ENCODE measurements at regions not wholly inside any gene's neighbourhood (a gene's known extent, or its start where the extent isn't known, plus 50 kb on each side); places are given as distances from the start of the nearest gene placed in this dataset.

DNA sequence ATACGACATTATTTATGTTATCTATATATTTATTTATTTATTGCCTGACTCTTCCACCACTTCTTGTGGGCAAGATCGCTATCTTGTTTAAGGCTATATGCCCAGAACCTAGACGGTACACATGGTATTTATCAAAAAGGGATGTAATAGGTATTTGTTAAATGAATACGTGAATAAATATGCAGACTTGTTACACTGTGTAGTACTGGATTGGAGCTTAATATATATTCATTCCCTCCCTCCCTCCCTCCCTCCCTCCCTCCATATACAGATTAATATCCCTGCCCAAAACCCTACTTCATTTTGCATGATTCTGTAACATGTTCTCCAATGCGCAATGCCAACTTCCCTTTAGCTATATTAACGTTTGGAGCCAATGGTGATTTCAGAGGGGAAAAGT lies 1273.7 kb upstream of the AUTS2 start:
- H3K79me2 ChIP-seq (ENCODE audit: insufficient read depth, low read length) = no peaks in the 10 kb centered on the region
- no peak for TF ChIP-seq EZH2 (IDR thresholded peaks at IDR 0.05; ENCODE audit: borderline replicate concordance, low read depth, low read length, severe bottlenecking)
- TF ChIP-seq, protein P1, sequence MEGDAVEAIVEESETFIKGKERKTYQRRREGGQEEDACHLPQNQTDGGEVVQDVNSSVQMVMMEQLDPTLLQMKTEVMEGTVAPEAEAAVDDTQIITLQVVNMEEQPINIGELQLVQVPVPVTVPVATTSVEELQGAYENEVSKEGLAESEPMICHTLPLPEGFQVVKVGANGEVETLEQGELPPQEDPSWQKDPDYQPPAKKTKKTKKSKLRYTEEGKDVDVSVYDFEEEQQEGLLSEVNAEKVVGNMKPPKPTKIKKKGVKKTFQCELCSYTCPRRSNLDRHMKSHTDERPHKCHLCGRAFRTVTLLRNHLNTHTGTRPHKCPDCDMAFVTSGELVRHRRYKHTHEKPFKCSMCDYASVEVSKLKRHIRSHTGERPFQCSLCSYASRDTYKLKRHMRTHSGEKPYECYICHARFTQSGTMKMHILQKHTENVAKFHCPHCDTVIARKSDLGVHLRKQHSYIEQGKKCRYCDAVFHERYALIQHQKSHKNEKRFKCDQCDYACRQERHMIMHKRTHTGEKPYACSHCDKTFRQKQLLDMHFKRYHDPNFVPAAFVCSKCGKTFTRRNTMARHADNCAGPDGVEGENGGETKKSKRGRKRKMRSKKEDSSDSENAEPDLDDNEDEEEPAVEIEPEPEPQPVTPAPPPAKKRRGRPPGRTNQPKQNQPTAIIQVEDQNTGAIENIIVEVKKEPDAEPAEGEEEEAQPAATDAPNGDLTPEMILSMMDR (IDR thresholded peaks at IDR 0.05; ENCODE audit: borderline replicate concordance, extremely low read depth, low read length, poor library complexity, severe bottlenecking) = no peak
- no peaks in the 10 kb centered on the region for H3K36me3 ChIP-seq (ENCODE audit: insufficient read depth, low read length)

DNA sequence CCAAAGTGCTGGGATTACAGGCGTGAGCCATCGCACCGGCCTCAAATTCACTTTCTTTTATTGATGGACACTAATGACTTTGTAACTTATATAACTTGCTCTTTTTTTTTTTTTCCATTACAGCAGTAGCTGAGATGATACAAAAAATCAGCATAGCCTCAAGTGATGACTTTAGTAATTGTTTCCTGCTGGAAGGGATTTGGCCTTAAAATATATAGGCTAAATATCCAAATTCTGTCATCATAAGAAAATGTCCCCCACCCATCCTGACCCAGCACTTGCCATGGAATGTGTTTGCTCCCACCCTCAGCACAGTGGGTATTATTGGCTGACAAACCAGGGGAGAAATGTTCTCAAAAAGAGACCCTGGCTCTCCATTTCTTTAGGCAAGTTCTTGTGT lies 1264.1 kb upstream of the AUTS2 start:
- Histone ChIP-seq H3K4me3 (ENCODE audit: low read depth in 1 of 2, low read length in 2 of 2) (no peak overlapping the region), H3K9me3 (ENCODE audit: insufficient read depth, low read length, severe bottlenecking) (peaks cover 9% of the 10 kb centered on the region), H3K4me1 (ENCODE audit: insufficient read depth, low read length) (no peaks in the 10 kb centered on the region), H3K4me2 (ENCODE audit: insufficient read depth, low read length) (no peak overlapping the region), H3K79me2 (ENCODE audit: insufficient read depth, low read length) (no peaks in the 10 kb centered on the region), H3K36me3 (ENCODE audit: insufficient read depth, low read length) (no peaks in the 10 kb centered on the region), H4K20me1 (ENCODE audit: insufficient read depth, low read length) (no peaks in the 10 kb centered on the region), H2AFZ (ENCODE audit: low read depth, low read length) (no peak overlapping the region), H3K27ac (ENCODE audit: low read length) (no peak overlapping the region), H3K27me3 (ENCODE audit: insufficient read depth, low read length, poor library complexity) (no peaks in the 10 kb centered on the region), H3K9ac (ENCODE audit: low read depth, low read length) (no peak overlapping the region)
- DNase-seq (no peak), ATAC-seq (ENCODE audit: insufficient read depth, low read depth) (no peak)
- TF ChIP-seq EZH2 (IDR thresholded peaks at IDR 0.05; ENCODE audit: borderline replicate concordance, low read depth, low read length, severe bottlenecking) = no peak
- TF ChIP-seq, protein P1 (IDR thresholded peaks at IDR 0.05; ENCODE audit: borderline replicate concordance, extremely low read depth, low read length, poor library complexity, severe bottlenecking) = no peak

More for the DNA sequence above, 1273.7 kb upstream of the AUTS2 start:
- no peak overlapping the region for H3K27ac ChIP-seq (ENCODE audit: low read length)
- no peak overlapping the region for H2AFZ ChIP-seq (ENCODE audit: low read depth, low read length)
- no peaks in the 10 kb centered on the region for H3K9me3 ChIP-seq (ENCODE audit: insufficient read depth, low read length, severe bottlenecking)
- no peak overlapping the region for H3K9ac ChIP-seq (ENCODE audit: low read depth, low read length)
- DNase-seq (no peak), ATAC-seq (ENCODE audit: insufficient read depth, low read depth) (no peak)
- H3K4me3 ChIP-seq (ENCODE audit: low read depth in 1 of 2, low read length in 2 of 2) = no peak overlapping the region
- H3K4me2 ChIP-seq (ENCODE audit: insufficient read depth, low read length) = no peak overlapping the region
- H3K27me3 ChIP-seq (ENCODE audit: insufficient read depth, low read length, poor library complexity) = no peaks in the 10 kb centered on the region
- H4K20me1 ChIP-seq (ENCODE audit: insufficient read depth, low read length) = no peaks in the 10 kb centered on the region
- H3K4me1 ChIP-seq (ENCODE audit: insufficient read depth, low read length) = no peaks in the 10 kb centered on the region

DNA sequence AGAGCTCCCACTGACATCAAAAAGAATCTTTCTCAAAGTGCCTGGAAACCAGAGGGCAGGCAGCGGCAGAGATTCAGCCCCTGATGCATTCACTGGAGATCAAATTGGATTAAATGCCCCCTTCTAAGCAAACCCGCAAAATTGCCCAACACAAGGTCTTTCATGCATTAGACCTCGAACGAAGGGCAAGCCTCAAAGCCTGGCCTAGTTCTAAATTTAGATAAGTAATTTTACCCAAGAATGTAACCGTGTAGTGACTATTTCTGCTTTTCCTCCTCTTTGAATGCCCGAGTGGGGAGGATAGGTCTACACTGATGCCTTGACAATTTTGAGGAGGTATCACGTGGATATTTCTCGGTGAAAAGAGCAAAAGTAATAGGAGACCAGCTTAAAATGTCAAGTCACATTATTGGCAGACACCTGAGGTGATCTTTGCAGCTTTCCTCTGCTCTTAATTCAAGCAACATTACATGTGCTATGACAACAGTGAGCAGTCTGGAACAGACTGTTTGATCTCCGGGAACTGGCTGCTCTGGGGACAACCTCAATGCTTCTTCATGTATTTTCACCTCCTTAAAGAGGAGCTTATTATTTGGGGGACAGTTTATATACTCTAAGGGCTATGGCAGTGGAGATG lies 1263.5 kb upstream of the AUTS2 start:
- H3K4me1 ChIP-seq (ENCODE audit: insufficient read depth, low read length) = no peaks in the 10 kb centered on the region
- peaks cover 9% of the 10 kb centered on the region for H3K9me3 ChIP-seq (ENCODE audit: insufficient read depth, low read length, severe bottlenecking)
- no peaks in the 10 kb centered on the region for H3K79me2 ChIP-seq (ENCODE audit: insufficient read depth, low read length)
- no peak overlapping the region for H3K4me2 ChIP-seq (ENCODE audit: insufficient read depth, low read length)
- H3K27me3 ChIP-seq (ENCODE audit: insufficient read depth, low read length, poor library complexity) = no peaks in the 10 kb centered on the region
- H4K20me1 ChIP-seq (ENCODE audit: insufficient read depth, low read length) = no peaks in the 10 kb centered on the region
- no peak overlapping the region for H2AFZ ChIP-seq (ENCODE audit: low read depth, low read length)
- ATAC-seq (ENCODE audit: insufficient read depth, low read depth) = no peak
- TF ChIP-seq, protein P1 (IDR thresholded peaks at IDR 0.05; ENCODE audit: borderline replicate concordance, extremely low read depth, low read length, poor library complexity, severe bottlenecking) = no peak
- TF ChIP-seq EZH2 (IDR thresholded peaks at IDR 0.05; ENCODE audit: borderline replicate concordance, low read depth, low read length, severe bottlenecking) = no peak
- H3K27ac ChIP-seq (ENCODE audit: low read length) = no peak overlapping the region
- no peaks in the 10 kb centered on the region for H3K36me3 ChIP-seq (ENCODE audit: insufficient read depth, low read length)
- H3K4me3 ChIP-seq (ENCODE audit: low read depth in 1 of 2, low read length in 2 of 2) = no peak overlapping the region
- H3K9ac ChIP-seq (ENCODE audit: low read depth, low read length) = no peak overlapping the region
- no peak for DNase-seq

Data from DND-41 (cell line).